ENCODE measurements at regions not wholly inside any gene's neighbourhood (a gene's known extent, or its start where the extent isn't known, plus 50 kb on each side); places are given as distances from the start of the nearest gene placed in this dataset.

- no peak for TF ChIP-seq POLR2A (IDR thresholded peaks at IDR 0.05)
- TF ChIP-seq CTCF (IDR thresholded peaks at IDR 0.05 in 4 of 5, conservative IDR thresholded peaks at IDR 0.05 in 1 of 5) = no peak
Observed at GRCh38 chr1:101164776-101165175, 72.0 kb upstream of the S1PR1 start.
